ENCODE measurements at regions not wholly inside any gene's neighbourhood (a gene's known extent, or its start where the extent isn't known, plus 50 kb on each side); places are given as distances from the start of the nearest gene placed in this dataset.
"Not testable (repeated sequence)": the region's sequence is repeated elsewhere in the genome, so short reads cannot be mapped to it uniquely, and the experiment has no call there.

DNA sequence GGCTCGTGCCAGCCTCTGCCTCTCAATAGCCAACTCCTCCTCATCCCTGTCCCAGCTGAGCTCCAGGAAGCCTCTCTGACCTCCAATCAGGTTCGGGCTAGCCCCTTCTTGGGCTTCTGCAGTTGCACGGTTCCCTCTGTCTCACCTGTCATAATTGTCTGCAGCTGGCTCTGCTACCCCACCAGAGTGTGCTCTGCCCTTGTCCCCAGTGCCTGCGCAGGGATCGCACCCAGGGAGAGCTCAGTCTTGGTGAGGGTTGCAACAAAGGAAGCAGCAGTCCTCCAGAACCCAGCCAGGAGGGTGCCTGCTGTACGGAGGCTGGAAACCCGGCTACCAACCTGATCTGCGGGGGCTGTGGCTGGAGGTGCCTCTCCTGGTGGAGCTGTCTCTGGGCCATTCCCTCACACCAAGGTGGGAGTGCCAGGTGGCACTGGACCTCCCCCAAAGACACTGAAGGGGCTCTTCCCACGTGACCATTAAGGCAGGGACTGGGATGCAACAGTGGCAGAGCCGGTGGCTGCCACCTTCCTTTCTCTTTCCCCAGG lies 63.5 kb upstream of the DMRTB1 start:
- no peak for TF ChIP-seq ZNF384 (IDR thresholded peaks at IDR 0.05)
- TF ChIP-seq HDGF (IDR thresholded peaks at IDR 0.05; ENCODE audit: borderline replicate concordance), result no peak
- no peak for TF ChIP-seq PKNOX1 (IDR thresholded peaks at IDR 0.05)
- no peak for TF ChIP-seq LEF1 (IDR thresholded peaks at IDR 0.05; ENCODE audit: borderline replicate concordance)
- no peak for TF ChIP-seq FOXK2 (IDR thresholded peaks at IDR 0.05)
- no peak for TF ChIP-seq ARNT (IDR thresholded peaks at IDR 0.05)
- TF ChIP-seq FOXM1 (IDR thresholded peaks at IDR 0.05; ENCODE audit: borderline replicate concordance), result no peak
- TF ChIP-seq FOXA1 (IDR thresholded peaks at IDR 0.05), result no peak
- no peak for TF ChIP-seq BHLHE40 (IDR thresholded peaks at IDR 0.05; ENCODE audit: borderline replicate concordance)
- no peak for TF ChIP-seq SP1 (IDR thresholded peaks at IDR 0.05)
- TF ChIP-seq TARDBP (IDR thresholded peaks at IDR 0.05), result no peak
- TF ChIP-seq CTBP1 (IDR thresholded peaks at IDR 0.05; ENCODE audit: borderline replicate concordance), result no peak
- no peak for TF ChIP-seq ELF4 (IDR thresholded peaks at IDR 0.05)
- no peak for TF ChIP-seq NFRKB (IDR thresholded peaks at IDR 0.05)
- TF ChIP-seq SUZ12 (IDR thresholded peaks at IDR 0.05), result no peak
- no peak for TF ChIP-seq L3MBTL2 (conservative IDR thresholded peaks at IDR 0.05)
- ChIA-PET CTCF (interaction anchor here (1.1 to 2.7 kb wide), 2 partner anchors 8 to 117 kb away, joined by 3 to 19 read pairs; no protein-coding TSS in a partner anchor), POLR2A (no interaction called here)

GRCh38 chr1:53396573-53397268 lies 62.5 kb upstream of the DMRTB1 start:
- no peak for TF ChIP-seq FOXA1 (IDR thresholded peaks at IDR 0.05)
- TF ChIP-seq ARNT (IDR thresholded peaks at IDR 0.05), result no peak
- no peak for TF ChIP-seq ELF4 (IDR thresholded peaks at IDR 0.05)
- TF ChIP-seq SUZ12 (IDR thresholded peaks at IDR 0.05), result no peak
- TF ChIP-seq FOXK2 (IDR thresholded peaks at IDR 0.05), result no peak
- TF ChIP-seq ZNF384 (IDR thresholded peaks at IDR 0.05), result no peak
- no peak for TF ChIP-seq CTBP1 (IDR thresholded peaks at IDR 0.05; ENCODE audit: borderline replicate concordance)
- TF ChIP-seq L3MBTL2 (conservative IDR thresholded peaks at IDR 0.05), result no peak
- no peak for TF ChIP-seq FOXM1 (IDR thresholded peaks at IDR 0.05; ENCODE audit: borderline replicate concordance)
- no peak for TF ChIP-seq TARDBP (IDR thresholded peaks at IDR 0.05)
- no peak for TF ChIP-seq LEF1 (IDR thresholded peaks at IDR 0.05; ENCODE audit: borderline replicate concordance)
- no peak for TF ChIP-seq BHLHE40 (IDR thresholded peaks at IDR 0.05; ENCODE audit: borderline replicate concordance)
- no peak for TF ChIP-seq SP1 (IDR thresholded peaks at IDR 0.05)
- no peak for TF ChIP-seq PKNOX1 (IDR thresholded peaks at IDR 0.05)
- no peak for TF ChIP-seq NFRKB (IDR thresholded peaks at IDR 0.05)
- TF ChIP-seq HDGF (IDR thresholded peaks at IDR 0.05; ENCODE audit: borderline replicate concordance), result no peak
- POLR2A ChIA-PET, result no interaction called here
- CTCF ChIA-PET, result interaction anchor here (2.7 kb wide), 1 partner anchor 118 kb away, joined by 19 read pairs; no protein-coding TSS in a partner anchor
- DNase-seq (ENCODE audit: extremely low spot score), result no peak

More for the DNA sequence above, 63.5 kb upstream of the DMRTB1 start:
- no peak for DNase-seq (ENCODE audit: extremely low spot score)

- no peak for DNase-seq (ENCODE audit: extremely low spot score)
- ChIA-PET CTCF (interaction anchor here (1.3 kb wide), 1 partner anchor 120 kb away, joined by 7 read pairs; no protein-coding TSS in a partner anchor), POLR2A (no interaction called here)
- TF ChIP-seq LEF1 (IDR thresholded peaks at IDR 0.05; ENCODE audit: borderline replicate concordance) (no peak), ELF4 (IDR thresholded peaks at IDR 0.05) (no peak), NFRKB (IDR thresholded peaks at IDR 0.05) (no peak), SUZ12 (IDR thresholded peaks at IDR 0.05) (no peak), L3MBTL2 (conservative IDR thresholded peaks at IDR 0.05) (no peak), TARDBP (IDR thresholded peaks at IDR 0.05) (no peak), FOXA1 (IDR thresholded peaks at IDR 0.05) (no peak), FOXK2 (IDR thresholded peaks at IDR 0.05) (no peak), CTBP1 (IDR thresholded peaks at IDR 0.05; ENCODE audit: borderline replicate concordance) (no peak), SP1 (IDR thresholded peaks at IDR 0.05) (no peak), ARNT (IDR thresholded peaks at IDR 0.05) (no peak), BHLHE40 (IDR thresholded peaks at IDR 0.05; ENCODE audit: borderline replicate concordance) (no peak), PKNOX1 (IDR thresholded peaks at IDR 0.05) (no peak), ZNF384 (IDR thresholded peaks at IDR 0.05) (no peak), HDGF (IDR thresholded peaks at IDR 0.05; ENCODE audit: borderline replicate concordance) (no peak), FOXM1 (IDR thresholded peaks at IDR 0.05; ENCODE audit: borderline replicate concordance) (no peak)
Observed at GRCh38 chr1:53398091-53398490, 61.1 kb upstream of the DMRTB1 start.

DNA sequence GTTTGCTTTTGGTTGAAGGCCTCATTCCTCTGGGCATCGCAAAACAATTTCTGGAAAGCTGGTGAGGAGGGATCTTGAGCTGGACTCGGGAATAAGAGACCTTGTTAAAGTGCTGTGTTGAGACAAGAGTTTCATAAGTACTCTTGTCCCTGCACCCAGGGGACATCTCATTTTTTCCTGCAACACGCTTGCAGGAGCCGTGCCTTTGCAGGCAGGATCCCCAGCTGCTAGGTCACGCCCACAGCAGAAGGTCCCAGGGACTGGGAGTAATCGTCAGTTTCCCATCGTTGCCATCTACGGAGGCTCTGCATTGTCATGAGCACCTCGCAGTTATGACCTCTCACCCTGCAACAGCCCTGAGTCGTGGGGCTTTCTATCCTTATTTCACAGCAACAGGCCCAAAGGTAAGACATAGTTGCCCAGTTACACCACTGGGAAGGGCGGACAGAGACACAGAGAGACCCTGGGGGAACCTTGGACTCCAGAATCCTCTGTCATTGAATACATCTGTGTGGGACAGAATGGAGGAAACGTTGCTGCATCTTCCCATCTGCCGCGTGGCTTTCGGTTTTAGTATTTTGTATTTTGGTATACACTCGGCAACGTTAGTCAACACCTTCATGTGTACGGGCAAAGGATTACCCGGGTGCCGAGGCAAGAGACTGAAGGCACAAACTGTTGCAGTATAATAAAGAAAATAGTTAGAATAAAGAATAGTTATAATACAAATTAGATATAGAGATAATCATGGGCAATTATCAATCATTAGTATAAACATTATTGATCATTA lies 60.4 kb upstream of the DMRTB1 start:
- ChIA-PET CTCF (interaction anchor here (1.3 kb wide), 1 partner anchor 120 kb away, joined by 7 read pairs; no protein-coding TSS in a partner anchor), POLR2A (no interaction called here)
- no peak for DNase-seq (ENCODE audit: extremely low spot score)
- TF ChIP-seq ARNT (IDR thresholded peaks at IDR 0.05), result no peak

DNA sequence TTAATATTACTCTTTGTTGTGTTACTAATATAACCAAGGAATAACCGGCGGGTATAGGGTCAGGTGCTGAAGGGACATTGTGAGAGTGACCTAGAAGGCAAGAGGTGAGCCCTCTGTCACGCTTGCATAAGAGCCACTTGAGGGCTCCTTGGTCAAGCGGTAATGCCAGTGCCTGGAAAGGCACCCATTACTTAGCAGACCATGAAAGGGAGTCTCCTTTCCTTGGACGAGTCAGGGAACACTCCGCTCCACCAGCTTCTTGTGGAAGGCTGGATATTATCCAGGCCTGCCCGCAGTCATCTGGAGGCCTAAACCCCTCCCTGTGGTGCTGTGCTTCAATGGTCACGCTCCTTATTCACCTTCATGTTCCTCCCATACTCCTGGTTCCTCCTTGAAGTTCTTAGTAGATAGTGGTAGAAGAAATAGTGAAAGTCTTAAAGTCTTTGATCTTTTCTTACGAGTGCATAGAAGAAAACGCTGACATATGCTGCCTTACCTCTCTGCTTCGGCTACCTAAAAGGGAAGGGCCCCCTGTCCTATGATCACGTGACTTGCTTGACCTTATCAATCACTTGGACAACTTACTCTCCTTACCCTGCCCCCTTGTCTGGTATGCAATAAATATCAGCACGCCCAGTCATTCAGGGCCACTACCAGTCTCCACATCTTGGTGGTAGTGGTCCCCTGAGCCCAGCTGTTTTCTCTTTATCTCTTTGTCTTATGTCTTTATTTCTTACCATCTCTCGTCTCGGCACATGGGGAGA lies 59.6 kb upstream of the DMRTB1 start:
- CTCF ChIA-PET, result interaction anchor here (1.1 kb wide), 1 partner anchor 121 kb away, joined by 3 read pairs; no protein-coding TSS in a partner anchor

More for the DNA sequence above, 59.6 kb upstream of the DMRTB1 start:
- DNase-seq (ENCODE audit: extremely low spot score); POLR2A ChIA-PET: not testable (repeated sequence)
